Nephron (organoid): ENCODE measurements at regions not wholly inside any gene's neighbourhood (a gene's known extent, or its start where the extent isn't known, plus 50 kb on each side); places are given as distances from the start of the nearest gene placed in this dataset.

Source experiments
- H3K27ac Mint-ChIP-seq, 3 experiments: 2 replicates each; pipeline ENCODE4 v1.8.0; 2020; ENCODE audit warnings: mixed read lengths in 3 of 3, mild to moderate bottlenecking in 2 of 3, moderate library complexity in 1 of 3
- H3K27me3 Mint-ChIP-seq: 2 replicates; pipeline ENCODE4 v1.8.0; 2021; ENCODE audit warnings: low read depth, mild to moderate bottlenecking, moderate library complexity, mixed read lengths
- H3K36me3 Mint-ChIP-seq: 2 replicates; pipeline ENCODE4 v1.8.0; 2020; ENCODE audit warnings: low read depth, mixed read lengths
- H3K4me1 Mint-ChIP-seq: 2 replicates; pipeline ENCODE4 v1.8.0; 2020; ENCODE audit warnings: mixed read lengths
- H3K4me3 Mint-ChIP-seq, 3 experiments: 2 replicates each; pipeline ENCODE4 v1.8.0; 2020; ENCODE audit warnings: mild to moderate bottlenecking in 3 of 3, mixed read lengths in 3 of 3, moderate library complexity in 2 of 3
- H3K9me3 Mint-ChIP-seq: 2 replicates; pipeline ENCODE4 v1.8.0; 2020; ENCODE audit warnings: mixed read lengths
- TF ChIP-seq, protein P1 (sequence below), 3 experiments: fragments of 200-600 bp; sonication (generic); IDR thresholded peaks; one replicate each; pipeline ENCODE4 v1.5.0; 2021; ENCODE audit warnings: antibody characterized with exemption in 3 of 3; ENCODE audit not compliant: unreplicated experiment in 3 of 3

DNA sequence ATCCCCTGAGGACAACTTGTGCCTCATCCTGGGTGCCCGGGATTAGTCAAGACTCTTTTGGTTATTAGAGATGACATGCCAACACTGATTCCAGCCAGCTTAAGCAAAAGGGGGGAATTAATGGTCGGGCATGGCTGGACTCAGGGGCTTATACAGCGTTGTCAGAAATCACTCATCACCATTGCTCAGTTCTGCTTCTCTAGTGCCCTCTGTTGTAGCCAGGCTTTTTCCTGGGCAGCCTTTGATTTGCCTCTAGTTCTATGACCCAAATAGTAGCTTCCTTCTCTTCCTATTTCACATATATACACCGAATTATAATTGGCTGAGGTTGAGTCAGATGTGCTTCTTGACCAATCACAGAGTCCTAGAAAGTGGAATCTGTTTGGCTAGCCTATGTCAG is 192.0 kb upstream of the HABP2 start:
- TF ChIP-seq, protein P1, sequence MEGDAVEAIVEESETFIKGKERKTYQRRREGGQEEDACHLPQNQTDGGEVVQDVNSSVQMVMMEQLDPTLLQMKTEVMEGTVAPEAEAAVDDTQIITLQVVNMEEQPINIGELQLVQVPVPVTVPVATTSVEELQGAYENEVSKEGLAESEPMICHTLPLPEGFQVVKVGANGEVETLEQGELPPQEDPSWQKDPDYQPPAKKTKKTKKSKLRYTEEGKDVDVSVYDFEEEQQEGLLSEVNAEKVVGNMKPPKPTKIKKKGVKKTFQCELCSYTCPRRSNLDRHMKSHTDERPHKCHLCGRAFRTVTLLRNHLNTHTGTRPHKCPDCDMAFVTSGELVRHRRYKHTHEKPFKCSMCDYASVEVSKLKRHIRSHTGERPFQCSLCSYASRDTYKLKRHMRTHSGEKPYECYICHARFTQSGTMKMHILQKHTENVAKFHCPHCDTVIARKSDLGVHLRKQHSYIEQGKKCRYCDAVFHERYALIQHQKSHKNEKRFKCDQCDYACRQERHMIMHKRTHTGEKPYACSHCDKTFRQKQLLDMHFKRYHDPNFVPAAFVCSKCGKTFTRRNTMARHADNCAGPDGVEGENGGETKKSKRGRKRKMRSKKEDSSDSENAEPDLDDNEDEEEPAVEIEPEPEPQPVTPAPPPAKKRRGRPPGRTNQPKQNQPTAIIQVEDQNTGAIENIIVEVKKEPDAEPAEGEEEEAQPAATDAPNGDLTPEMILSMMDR (IDR thresholded peaks at IDR 0.05; ENCODE audit: unreplicated experiment in 3 of 3), result no peak
- H3K4me3 Mint-ChIP-seq, result no peak overlapping the region
- H3K4me1 Mint-ChIP-seq, result peaks cover 37% of the 10 kb centered on the region
- H3K27me3 Mint-ChIP-seq, result peaks cover 26% of the 10 kb centered on the region
- no peak overlapping the region for H3K27ac Mint-ChIP-seq
- peaks cover 6% of the 10 kb centered on the region for H3K9me3 Mint-ChIP-seq
- H3K36me3 Mint-ChIP-seq, result no peaks in the 10 kb centered on the region

DNA sequence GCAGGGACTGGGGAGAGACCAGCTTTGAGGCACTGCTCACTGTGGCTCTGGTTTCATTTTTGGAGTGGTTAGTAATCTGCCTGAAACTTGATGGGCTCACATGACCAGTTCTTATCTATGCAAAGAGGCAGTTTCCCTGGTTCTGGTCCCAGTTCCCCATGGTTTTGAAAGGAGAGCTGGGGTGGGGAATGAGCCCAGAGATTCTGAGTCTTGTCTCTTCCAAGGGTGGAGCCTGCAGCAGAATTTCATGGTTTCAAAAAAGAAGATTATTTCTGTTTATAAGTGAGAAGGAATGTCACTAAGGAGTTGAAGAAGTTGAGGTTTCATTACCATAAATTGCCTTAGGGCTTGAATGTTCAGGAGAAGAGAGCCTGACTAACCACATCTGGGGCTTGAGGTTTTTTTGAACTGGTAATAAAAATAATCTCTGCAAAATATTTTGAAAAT is 190.2 kb upstream of the HABP2 start:
- Mint-ChIP-seq H3K27ac (peak overlapping the region in 2 of 3 experiments; percentile 33 to 54), H3K9me3 (peaks cover 11% of the 10 kb centered on the region), H3K4me1 (peaks cover 26% of the 10 kb centered on the region), H3K36me3 (no peaks in the 10 kb centered on the region), H3K27me3 (peaks cover 21% of the 10 kb centered on the region), H3K4me3 (no peak overlapping the region)
- TF ChIP-seq, protein P1 (IDR thresholded peaks at IDR 0.05; ENCODE audit: unreplicated experiment in 3 of 3), result no peak

DNA sequence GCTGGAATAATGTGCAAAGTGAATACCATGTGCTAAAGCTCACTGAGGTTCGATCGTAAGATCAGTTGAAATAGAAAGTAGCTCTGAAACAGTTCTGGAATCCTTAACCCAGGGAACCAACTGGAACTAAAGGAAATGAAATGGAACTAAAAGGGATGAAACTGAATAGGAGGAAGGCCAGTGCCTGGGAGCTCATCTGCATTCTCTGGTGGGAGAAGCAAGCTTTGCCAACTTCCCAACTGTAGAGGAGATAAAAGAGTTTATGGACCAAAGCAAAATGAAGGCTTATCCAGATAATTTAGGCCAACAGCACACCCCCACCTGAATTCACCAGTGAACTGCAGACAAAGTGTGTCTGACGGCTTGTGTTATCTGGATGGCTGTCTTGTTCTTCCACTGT is 188.6 kb upstream of the HABP2 start:
- Mint-ChIP-seq H3K27me3 (peaks cover 16% of the 10 kb centered on the region), H3K36me3 (no peaks in the 10 kb centered on the region), H3K4me1 (peaks cover 27% of the 10 kb centered on the region), H3K4me3 (no peak overlapping the region), H3K27ac (no peak overlapping the region), H3K9me3 (peaks cover 11% of the 10 kb centered on the region)
- TF ChIP-seq, protein P1 (IDR thresholded peaks at IDR 0.05; ENCODE audit: unreplicated experiment in 3 of 3), result no peak

DNA sequence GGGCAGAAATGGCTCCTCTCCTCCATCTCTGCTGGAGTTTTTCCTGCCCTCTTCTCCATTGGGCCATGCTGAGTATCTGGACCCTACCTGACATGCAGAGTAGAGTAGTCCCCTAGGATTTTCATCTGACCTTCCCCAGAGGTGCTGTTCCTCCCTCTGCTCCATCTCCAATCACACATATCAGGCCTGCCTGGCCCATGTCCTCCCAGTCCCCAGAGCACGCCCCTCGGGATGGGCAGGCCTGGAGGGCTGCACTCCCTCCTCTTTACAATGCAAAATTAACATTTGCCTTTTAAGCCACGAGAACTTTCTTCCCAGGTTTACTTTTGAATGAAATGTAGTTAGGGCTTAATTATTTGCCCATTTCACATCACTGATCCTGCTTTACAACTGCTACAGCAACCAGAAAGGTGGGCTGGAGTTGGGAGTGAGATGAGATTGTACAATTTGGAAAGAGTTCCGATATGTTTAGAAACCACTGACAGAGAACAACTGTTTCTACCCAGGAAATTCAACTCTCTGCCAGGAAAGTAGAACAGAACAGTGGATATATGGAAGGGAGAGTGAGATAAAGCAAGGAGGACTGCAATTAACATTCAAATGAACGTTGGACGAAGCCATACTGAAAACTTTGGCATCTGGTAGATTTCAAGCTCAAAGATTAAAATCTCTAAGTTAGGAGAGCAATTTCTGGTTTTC is 184.0 kb upstream of the HABP2 start:
- no peaks in the 10 kb centered on the region for H3K36me3 Mint-ChIP-seq
- TF ChIP-seq, protein P1 (IDR thresholded peaks at IDR 0.05; ENCODE audit: unreplicated experiment in 3 of 3), result no peak
- H3K4me3 Mint-ChIP-seq, result peak overlapping the region in 2 of 3 experiments; percentile 1 to 12
- peak overlapping the region; percentile 75 to 94 (median 89) for H3K27ac Mint-ChIP-seq
- peaks cover 30% of the 10 kb centered on the region for H3K4me1 Mint-ChIP-seq
- peaks cover 14% of the 10 kb centered on the region for H3K27me3 Mint-ChIP-seq
- peaks cover 13% of the 10 kb centered on the region for H3K9me3 Mint-ChIP-seq

DNA sequence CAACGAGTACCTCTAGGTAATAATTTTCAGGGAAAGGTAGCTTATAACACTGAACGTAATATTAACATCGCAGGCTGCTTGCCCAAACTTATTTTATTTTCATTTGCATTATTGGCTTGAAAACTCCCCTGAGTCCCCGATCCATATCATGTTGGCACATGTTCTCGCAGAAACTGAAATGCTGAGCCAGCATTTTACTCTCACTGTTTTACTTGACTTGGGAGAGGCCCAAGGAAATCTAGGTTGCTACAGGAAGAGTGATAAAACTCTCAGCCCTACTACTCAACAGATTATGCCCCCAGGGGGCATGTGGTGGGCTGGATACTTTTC is 183.5 kb upstream of the HABP2 start:
- peaks cover 14% of the 10 kb centered on the region for H3K27me3 Mint-ChIP-seq
- H3K4me3 Mint-ChIP-seq, result no peak overlapping the region
- H3K9me3 Mint-ChIP-seq, result peaks cover 13% of the 10 kb centered on the region
- H3K36me3 Mint-ChIP-seq, result no peaks in the 10 kb centered on the region
- TF ChIP-seq, protein P1 (IDR thresholded peaks at IDR 0.05; ENCODE audit: unreplicated experiment in 3 of 3), result no peak
- peaks cover 25% of the 10 kb centered on the region for H3K4me1 Mint-ChIP-seq
- peak overlapping the region; percentile 75 to 94 (median 89) for H3K27ac Mint-ChIP-seq

DNA sequence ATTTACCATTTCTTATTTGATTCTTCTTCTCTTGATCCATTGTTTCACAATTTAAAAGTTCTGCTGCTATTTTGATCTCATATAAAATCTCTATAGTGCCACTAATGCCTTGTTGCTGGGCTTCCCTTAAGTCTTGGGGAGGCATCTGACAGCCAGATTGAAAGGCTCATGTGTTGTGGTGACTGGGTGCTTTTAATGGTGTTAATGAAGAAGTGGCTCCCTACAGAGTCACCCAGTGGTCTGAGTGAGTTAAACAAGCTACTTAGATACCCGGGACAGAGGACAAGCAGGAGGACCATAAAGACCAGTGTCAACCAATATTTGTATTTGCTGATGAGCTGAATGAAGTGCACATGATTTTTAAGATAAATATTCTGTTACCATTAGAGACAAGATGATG is 176.4 kb upstream of the HABP2 start:
- Mint-ChIP-seq H3K27me3 (peaks cover 3% of the 10 kb centered on the region), H3K4me3 (no peak overlapping the region), H3K36me3 (no peaks in the 10 kb centered on the region), H3K9me3 (peaks cover 2% of the 10 kb centered on the region), H3K4me1 (peaks cover 14% of the 10 kb centered on the region), H3K27ac (no peak overlapping the region)
- TF ChIP-seq, protein P1 (IDR thresholded peaks at IDR 0.05; ENCODE audit: unreplicated experiment in 3 of 3), result no peak
